A172 (cell line): ENCODE measurements at regions not wholly inside any gene's neighbourhood (a gene's known extent, or its start where the extent isn't known, plus 50 kb on each side); places are given as distances from the start of the nearest gene placed in this dataset.

Experiments used
- DNase-seq: peaks from one replicate; pipeline ENCODE4 v3.0.0-alpha.2; 2015; ENCODE audit warnings: low spot score

DNA sequence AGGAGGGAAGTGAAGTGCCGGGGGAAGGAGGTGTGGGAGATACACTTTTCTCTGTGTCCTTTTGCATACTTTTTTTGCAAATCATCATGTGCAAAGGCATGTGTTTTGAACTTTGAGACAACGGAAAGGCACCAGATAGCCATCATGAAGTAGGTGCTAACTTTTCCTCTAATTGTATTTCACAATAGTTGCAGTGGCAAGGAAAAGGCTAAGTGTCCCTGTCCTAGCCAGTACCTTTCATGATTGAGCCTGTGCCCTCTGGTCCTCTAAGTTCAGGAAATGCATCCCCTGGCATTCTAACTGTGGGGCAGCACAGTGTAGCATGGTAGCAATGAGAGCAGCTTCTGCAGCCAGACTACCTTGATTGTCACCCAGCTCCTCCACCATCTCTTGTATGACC lies 186.2 kb downstream of the ADSS2 start:
- DNase-seq, result no peak

DNA sequence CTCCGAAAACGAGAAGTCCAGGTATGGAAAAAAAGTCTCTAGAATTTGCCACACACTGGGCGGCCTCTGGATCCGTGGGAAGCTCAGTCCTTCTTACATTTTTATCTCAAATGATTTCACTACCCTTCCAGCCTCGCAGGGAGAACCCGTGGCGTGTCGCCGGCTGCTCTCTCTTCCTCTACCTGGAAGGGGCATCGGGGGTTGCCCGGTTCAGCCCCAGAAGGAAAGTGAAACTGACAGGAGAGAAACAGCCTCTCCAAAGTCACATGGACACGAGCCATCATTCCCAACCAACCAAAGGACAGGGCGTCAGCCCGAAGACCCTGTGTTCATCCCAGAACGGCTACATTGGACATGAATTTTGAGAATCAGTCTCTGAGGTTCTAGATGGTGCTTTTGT lies 182.5 kb downstream of the ADSS2 start:
- DNase-seq, result no peak

DNA sequence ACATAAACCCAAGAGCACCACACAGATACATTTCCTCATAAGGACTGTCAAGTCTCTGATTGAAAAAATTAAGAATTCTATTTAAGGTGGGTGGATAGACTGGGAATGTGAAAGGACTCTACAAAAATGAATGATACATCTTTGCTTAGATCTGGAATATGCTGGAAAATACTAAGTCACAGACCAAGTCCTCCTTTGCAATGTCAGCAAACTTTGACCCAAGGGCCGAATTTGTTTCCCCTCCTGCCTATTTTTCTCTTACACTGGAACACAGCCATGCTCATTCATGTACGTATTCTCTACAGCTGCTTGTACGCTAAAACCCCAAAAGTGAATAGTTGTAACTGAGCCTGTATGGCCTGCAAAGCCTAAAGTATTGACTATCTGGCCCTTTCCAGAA lies 180.7 kb downstream of the ADSS2 start:
- DNase-seq, result no peak

DNA sequence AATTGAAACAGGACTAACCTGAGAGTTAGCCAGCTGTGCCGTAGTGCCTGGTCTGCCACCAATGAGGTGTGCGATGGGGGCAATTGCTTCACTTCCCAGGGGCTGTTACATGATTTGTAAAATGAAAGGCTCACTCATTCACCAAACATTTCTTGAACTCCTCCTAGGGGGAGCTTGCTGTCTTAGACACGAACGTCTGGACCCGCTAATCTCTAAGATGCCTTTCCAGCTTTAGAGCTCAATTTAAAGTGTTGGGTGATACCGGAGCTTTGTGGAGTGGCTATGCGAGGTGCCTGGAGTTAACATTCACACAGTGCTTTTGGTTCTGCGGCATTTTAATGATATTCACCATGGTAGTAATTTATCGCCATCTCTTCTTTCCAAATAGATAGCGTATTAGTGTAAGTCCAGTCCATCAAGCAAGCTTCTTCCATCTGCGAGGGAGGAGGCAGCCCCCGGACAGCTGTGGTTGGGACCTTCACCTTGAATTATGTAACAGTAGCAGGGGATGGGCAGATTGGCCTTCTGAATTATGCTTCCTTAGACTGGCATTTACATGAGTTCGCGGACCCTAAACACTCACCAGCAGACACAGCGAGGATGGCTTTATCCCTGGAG lies 179.9 kb downstream of the ADSS2 start:
- no peak for DNase-seq

DNA sequence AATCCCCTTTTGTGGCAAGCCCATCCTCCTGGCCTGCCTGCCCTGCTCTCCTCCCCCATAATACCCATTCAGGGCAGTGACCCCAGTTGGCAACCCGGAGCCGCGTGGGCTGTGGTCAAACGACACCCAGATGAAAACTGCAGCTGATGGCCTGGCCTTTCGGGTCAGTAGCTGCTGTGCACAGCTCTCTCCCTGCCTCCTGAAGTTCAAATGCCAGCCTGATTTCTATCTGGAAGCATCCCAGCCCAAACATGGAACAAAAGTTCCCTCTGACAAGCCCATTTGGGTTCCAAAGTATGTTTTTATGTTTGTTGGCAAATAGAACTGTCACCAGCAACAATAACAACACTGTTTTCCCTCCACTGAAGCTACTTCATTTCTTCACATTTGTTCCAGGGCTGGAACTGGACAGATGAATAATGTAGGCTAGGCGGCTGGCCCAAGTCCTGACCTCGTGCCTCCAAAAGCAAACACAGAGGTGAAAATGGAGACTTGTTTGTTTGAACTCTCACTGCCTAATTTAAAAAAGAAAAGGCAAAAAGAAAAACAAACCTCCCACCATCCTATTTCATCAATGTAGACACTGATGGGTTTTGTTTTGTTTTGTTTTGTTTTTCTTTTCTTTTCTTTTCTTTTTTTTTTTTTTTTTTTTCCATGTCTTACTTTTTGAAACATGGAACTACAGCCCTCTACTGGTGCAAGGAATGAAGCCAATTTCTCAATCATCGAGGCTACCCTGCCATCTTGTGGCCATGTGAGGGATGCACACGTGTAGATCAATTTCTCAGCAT lies 179.0 kb downstream of the ADSS2 start:
- DNase-seq, result peak; percentile 96

DNA sequence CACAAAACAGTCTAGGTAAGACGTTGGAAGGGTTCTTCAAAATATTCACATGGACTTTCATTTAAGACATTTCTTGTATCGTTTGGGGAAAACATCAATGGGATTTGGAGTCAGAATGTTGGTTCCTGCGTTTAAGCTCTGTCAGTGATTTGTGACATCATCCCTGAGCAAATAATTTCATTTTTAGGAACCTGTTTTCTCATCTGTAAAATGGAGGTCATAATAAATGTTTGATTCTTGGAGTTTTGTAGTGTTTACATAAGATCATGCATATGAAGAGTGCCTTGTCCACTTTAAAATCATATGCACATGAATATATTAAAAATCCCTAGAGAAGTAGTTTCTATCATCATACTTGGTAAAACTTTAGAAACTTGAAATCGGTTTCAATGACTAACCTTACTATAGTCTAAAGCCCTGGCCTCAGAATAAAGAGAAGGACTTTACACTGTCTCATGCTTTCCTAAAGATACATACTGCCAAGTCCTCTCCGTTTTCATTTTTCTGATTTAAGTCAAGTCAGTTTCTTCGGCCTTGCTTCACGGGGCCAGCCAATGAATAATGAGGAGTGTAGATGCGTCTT lies 178.4 kb downstream of the ADSS2 start:
- DNase-seq, result no peak

DNA sequence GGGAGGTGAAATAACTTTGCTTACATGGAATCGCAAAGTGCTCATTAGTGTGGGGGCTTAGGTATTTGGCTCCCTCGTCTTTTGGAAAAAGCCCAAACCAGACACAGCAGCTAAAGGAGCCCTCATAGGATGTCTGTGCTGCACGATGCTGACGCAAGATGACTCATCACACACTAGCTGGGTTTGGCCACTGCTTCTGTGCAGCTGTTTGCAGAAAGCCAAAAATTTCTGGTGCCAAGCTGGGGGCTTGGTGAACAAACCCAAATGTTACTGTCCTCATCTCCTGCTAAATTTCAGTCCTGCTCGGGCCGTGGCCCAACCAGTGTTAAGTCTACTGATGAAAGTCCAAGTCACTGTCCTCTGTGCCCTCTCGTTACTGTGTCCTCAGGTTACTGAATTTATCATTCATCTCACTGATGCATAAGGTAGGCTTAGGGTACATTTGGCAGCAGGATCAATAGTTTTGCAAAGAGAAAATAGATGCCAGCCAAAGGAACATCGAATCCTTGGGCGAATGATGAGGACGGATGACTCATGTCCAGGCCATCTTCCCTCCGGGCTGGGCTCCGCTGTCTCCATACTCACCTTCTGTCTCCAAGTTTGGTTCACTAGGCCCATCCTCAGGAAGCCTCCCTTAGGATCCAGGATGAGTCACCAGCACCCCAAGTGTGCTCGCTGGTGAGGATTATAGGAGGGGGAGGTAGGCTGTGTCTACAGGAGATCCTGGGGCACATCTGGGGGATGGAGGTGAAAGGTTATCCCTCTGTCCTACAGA lies 177.7 kb downstream of the ADSS2 start:
- peak; percentile 97 for DNase-seq

DNA sequence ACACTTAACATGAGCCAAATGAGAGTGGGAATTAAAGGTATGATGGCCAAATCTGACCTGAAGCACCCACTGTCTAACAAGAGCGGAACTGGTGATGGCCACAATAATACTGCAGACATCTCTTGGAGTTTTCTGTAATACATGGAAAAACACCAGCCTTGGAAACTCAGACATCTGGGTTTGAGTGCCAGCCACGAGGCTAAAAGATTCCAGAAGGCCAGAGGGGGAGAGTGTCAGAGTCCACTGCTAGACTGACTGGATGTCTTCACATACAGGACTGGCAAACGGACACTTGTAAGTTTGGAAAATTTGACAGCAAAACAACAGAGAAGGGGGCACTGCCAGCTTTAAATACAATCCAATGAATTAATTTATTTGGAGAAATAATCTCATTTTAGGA lies 175.1 kb downstream of the ADSS2 start:
- no peak for DNase-seq

DNA sequence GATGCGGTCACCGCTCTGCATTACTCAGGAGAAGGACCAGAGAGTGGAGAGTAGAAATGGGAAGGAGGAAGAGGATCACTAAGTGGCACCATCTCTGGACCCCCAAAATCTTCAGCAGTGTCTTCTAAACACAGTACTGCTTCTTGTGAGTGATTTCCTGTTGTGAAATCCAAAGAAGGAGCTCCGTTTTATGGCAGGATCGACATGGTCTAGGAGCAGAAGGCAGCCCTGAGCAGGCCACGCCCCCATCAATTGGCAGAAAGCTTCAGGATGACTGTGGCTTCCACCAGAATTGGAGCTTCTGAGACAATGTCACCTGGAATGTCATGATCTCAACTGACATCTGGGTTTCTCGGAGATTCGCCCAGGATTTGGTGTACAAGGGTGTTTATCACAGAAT lies 171.5 kb downstream of the ADSS2 start:
- DNase-seq, result no peak

DNA sequence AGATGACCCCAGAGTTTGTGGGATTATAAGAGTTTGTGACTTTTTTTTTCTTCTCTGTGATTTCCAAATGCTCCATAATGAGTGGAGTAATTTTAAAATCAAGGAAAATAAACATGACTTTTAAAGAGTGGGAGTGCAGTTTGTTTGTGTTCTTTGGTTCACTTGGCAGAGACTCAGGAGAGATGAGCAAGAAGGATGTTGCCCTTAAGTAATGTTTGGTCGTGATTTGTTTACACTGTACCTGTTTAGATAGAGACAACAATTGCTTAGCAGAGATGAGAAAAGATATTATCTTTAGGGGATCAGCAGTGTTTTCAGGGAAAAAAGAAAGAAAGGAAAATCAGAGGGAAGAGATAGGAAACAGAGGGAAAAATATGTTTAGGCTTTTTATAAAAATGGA lies 170.8 kb downstream of the ADSS2 start:
- DNase-seq, result no peak

DNA sequence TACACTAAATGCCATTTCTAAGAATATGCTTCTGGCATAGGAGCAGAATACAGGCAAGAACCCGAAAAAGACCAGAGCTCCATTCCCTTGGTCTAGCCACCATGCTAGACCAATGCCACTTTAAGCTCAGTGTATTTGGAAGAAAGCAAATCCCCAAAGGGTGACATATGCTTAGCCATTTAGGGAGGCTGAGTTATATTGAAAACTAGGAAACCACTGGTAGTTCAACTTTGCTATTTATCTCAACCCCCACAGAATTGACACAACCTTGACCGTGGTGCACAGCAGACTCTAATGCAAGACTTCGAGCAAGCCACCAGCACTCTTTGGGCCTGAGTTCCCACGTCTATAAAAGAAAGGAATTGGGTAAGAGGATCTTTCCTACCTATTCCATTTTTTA lies 167.9 kb downstream of the ADSS2 start:
- DNase-seq, result no peak

DNA sequence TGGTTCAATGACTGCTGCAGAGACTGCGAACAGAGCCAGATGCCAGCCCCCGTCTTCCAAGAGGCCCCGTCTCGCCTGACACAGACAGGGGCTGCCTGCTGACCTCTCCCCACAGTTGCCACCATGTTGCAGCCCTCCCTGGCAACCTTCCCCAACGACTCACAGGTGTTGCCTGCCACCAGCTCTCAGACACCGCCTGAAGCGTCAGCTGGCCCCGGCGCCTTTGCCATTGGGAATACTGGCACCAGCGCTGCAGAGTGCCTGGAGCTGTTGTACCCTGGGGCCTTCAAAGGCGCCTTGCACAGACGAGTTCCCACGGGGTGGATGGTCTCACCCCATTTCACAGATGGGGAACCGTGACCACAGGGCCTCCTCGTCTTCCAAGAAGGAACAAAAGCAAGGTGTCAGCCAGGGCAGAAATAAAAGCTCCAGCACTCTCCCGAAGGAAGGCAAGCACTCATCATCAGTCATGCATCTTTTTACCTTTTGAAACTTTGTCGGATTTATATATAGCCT lies 167.0 kb downstream of the ADSS2 start:
- DNase-seq, result no peak

DNA sequence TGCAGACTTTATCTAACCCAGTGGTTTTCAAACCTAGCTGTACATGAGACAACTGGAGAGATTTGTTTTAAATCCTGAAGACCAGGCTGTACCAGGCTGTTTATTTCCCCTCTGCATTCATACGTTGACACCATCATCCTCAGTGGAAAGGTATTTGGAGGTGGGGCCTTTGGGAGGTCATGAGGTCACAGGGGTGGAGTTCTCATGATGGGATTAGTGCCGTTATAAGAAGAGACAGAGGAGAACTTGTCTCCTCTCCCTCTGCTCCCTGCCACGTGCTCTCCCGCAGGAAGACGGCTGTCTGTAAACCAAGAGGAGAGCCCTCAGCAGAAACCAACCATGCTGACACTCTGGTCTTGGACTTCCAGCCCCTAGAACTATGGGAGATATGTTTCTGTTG lies 165.4 kb downstream of the ADSS2 start:
- no peak for DNase-seq

DNA sequence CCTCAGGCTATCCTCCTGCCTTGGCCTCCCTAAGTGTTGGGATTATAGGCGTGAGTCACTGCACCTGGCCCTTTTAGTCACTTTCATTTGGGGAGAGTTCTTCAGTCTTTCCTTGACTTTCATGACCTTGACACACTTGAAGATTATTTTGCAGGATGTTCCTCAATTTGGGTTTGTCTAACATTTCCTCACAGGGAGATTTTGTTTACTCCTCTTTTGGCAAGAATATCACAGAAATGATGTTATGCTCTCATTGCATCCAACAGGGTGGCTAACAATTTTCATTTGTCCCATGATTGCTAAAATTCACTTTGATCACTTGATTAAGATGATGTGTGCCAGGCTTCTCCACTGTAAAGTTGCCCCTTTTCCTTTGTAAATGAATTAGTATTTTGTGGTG lies 164.0 kb downstream of the ADSS2 start:
- no peak for DNase-seq

DNA sequence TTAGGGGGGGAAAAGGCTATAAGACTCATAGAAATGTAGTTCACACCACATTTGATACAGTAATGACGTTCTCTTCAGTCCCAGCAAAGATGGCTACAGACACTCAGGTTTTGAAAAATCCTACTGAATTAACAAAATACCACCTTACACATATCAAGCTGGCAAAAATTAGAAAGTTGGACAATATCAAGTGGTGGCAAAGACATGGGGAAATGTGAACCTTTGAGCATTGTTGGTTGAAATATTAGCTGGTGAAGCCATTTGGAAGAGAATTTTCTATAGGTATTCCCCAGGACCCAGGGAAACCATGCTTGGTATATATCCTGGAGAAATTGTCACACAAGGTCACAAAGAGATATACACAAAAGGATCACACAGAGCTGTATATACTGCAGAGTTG lies 163.0 kb downstream of the ADSS2 start:
- no peak for DNase-seq

DNA sequence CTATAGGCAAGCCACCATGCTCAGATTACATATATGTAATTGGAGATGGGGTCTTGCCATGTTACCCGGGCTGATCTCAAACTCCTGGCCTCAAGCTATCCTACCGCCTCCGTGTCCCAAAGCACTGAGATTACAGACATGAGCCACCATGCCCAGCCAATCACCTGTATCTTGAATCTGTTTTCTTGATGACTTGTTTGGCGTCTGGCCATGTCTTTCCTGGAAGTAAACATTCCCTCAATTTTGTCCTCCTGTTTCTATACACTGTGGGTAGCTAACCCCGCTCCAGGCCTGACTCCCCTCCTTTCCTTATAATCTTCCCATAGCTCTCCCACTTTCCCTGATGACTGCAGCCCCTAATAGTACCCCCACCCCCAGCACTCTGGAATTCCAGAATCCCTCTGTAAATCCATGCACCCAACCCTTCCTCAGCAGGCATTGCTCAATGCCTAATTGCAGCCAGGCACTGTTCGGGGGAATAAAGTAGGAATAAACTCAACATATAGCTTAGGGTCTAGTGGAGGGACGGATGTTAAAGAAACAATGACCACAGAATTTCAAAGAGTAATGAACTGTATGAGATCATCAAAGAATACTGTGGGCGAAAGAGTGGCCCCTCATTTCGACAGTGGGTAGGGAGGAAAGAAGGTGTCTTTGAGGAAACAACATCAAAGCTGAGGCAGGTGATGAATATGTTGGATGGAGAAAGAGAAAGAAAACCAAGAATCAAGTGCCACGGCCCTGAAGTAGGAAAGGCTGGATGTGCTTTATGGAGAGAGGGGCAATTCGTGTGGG lies 161.5 kb downstream of the ADSS2 start:
- no peak for DNase-seq

DNA sequence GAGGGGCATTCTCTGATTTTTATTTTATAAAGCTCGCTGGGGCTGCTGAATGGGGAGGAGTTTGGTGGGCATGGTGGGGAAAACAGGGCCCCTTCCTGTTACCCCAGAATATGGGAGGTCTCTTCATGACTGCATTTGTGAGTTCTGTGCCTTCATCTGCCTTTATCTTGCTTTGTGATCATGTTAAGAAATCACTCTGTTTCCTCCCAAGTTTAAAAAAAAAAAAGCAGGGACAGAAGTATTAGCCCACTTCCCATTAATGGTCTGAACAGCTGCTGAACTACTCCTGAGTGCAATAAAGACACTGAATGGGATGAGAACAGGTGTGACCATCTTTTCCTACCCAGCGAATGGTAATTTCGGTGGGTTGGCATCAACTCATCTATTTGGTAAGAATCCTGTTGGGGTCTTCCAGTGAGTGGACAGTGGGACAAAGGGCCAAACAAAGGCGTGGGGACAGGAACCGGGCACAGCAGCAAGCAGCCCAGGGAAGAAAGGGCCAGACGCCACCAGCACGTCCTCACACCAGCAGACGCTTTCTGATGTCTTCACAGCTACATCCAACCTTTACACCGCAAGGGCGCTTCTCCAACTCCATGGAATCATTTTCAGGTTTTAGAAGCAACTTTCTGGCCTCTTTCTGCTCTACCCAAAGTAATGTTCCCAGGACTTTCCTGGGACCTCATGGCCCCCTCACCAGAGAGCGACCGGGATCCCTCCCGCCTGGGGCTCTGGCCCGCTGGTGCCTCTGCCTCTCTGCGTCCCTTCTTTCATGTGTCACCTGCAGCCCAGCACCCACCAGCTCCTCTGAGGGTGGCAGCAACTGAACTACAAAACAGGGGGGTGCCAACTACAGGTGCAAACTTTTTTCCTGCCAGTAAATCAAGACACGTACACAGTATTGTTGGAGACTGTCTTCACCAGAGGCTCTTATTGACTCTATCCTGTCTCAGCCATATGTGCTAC lies 160.2 kb downstream of the ADSS2 start:
- no peak for DNase-seq

DNA sequence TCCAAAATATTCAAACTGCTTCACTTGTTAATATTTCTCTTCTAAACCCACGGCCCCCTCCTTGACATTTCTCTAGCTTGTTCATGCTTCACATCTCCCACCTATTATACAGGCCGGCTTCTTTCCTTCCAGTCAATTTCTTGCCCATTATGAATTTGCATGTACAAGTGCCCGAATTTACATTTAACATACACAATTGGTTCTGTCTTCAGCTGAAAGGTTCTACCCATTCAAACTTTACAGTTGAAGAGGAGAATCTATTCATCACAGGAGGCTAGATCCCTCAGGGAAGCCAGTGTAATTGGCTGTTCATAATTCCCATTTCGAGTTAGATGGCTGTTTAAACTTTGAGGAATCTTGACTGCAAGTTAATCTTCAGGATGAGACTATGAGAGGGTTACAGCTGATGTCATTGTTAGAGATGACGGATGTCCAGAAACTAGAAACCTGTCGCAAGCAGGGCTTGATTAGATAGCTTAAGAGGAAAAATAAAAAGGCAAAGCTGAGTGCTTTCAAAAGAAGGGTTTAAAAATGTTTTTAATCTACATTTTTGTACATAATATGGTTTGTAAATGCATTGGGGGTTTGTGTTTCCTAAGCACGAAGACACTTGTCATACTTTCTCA lies 157.0 kb downstream of the ADSS2 start:
- DNase-seq, result no peak

DNA sequence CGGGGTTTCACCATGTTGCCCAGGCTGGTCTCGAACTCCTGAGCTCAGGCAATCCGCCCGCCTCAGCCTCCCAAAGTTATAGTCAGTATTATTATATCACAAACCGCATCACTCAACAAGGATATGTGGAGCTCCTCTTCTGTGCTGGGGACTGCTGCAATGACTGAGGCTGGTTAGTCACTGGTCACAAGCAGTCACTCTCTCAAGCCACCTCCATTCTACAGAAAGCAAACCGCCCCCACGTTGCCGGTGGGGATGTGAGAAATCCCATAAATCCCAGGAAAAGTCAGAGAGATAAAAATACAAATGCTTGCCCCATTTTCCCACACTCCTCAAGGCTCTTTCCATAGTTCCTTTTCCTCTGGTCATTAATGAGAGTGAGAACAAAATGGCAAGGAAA lies 155.7 kb downstream of the ADSS2 start:
- peak; percentile 26 for DNase-seq

DNA sequence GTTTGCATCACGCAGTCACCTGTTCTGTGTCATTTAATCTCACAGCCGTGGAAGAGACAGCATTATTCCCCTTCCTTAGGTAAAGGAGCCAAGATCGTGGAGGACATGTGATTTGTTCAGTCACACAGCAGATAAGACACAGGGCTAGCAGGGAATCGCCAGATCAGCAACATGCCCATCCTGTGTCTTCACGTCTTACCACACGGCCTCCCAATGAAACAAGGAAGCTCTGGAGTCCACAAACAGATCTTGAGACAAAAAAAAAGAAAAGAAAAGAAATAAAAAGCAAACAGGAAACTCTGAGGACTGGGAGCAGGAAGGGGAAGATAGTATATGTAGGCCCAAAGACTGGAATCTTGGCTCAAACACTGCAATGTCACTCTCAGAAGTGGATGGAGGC lies 155.3 kb downstream of the ADSS2 start:
- no peak for DNase-seq
